ENCODE measurements at regions not wholly inside any gene's neighbourhood (a gene's known extent, or its start where the extent isn't known, plus 50 kb on each side); places are given as distances from the start of the nearest gene placed in this dataset.
"Not testable (repeated sequence)": the region's sequence is repeated elsewhere in the genome, so short reads cannot be mapped to it uniquely, and the experiment has no call there.

DNA sequence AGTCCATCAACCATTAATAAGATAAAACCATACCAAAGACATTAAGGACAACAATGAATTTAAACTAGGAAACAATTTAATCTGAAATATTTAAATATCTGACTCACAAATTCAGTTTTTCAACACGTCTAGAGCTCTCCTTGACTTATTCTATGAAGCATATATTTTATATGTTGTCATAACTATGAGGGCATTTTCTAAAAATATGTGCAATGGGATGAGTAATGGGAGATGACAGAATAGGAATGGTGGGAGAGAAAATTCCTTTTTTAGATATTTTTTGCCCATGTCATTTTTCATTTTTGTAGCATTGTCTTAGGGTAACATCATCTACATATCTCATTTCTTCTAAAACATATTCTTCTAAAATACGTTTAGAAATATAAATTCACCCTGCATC lies 79.2 kb upstream of the CDH2 start:
- H3K36me3 ChIP-seq (ENCODE audit: control insufficient read depth, insufficient read depth, low read length) = no peaks in the 10 kb centered on the region
- no peaks in the 10 kb centered on the region for H3K27me3 ChIP-seq (ENCODE audit: control insufficient read depth, insufficient read depth, low read length)
- no peaks in the 10 kb centered on the region for H3K79me2 ChIP-seq (ENCODE audit: control insufficient read depth, insufficient read depth, low read length)
- no peak overlapping the region for H3K4me3 ChIP-seq (replicated peaks in 1 of 4; ENCODE audit: control extremely low read depth in 1 of 4, insufficient read depth in 1 of 4, low read depth in 3 of 4, low read length in 4 of 4)
- no peaks in the 10 kb centered on the region for H3K9me3 ChIP-seq (ENCODE audit: control insufficient read depth, insufficient read depth, low read depth, low read length)
- no peak overlapping the region for H3K27ac ChIP-seq (ENCODE audit: insufficient read depth, low read length)
- H3K4me1 ChIP-seq (ENCODE audit: control insufficient read depth, extremely low read depth, insufficient read depth, low read length) = no peaks in the 10 kb centered on the region
- TF ChIP-seq, protein P1, sequence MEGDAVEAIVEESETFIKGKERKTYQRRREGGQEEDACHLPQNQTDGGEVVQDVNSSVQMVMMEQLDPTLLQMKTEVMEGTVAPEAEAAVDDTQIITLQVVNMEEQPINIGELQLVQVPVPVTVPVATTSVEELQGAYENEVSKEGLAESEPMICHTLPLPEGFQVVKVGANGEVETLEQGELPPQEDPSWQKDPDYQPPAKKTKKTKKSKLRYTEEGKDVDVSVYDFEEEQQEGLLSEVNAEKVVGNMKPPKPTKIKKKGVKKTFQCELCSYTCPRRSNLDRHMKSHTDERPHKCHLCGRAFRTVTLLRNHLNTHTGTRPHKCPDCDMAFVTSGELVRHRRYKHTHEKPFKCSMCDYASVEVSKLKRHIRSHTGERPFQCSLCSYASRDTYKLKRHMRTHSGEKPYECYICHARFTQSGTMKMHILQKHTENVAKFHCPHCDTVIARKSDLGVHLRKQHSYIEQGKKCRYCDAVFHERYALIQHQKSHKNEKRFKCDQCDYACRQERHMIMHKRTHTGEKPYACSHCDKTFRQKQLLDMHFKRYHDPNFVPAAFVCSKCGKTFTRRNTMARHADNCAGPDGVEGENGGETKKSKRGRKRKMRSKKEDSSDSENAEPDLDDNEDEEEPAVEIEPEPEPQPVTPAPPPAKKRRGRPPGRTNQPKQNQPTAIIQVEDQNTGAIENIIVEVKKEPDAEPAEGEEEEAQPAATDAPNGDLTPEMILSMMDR (conservative IDR thresholded peaks at IDR 0.05 in 1 of 2, IDR thresholded peaks at IDR 0.05 in 1 of 2; ENCODE audit: low read depth in 1 of 2, low read length in 2 of 2) = no peak
- no peak overlapping the region for H3K9ac ChIP-seq (ENCODE audit: insufficient read depth, low read length)
- DNase-seq (ENCODE audit: low read depth in 2 of 2) = peak in 1 of 2 donors; percentile 19
- H2AFZ ChIP-seq (ENCODE audit: low read length) = no peak overlapping the region
- H4K20me1 ChIP-seq (ENCODE audit: control insufficient read depth, extremely low read depth, insufficient read depth, low read length) = no peaks in the 10 kb centered on the region
- no peak overlapping the region for H3K4me2 ChIP-seq (ENCODE audit: extremely low read depth, insufficient read depth, low read length)

GRCh38 chr18:28248653-28249052 lies 71.7 kb upstream of the CDH2 start:
- no peaks in the 10 kb centered on the region for H3K27me3 ChIP-seq (ENCODE audit: control insufficient read depth, insufficient read depth, low read length)
- no peak overlapping the region for H3K4me2 ChIP-seq (ENCODE audit: extremely low read depth, insufficient read depth, low read length)
- TF ChIP-seq EZH2 (IDR thresholded peaks at IDR 0.05; ENCODE audit: low read length, missing control alignments) = no peak
- TF ChIP-seq, protein P1 (conservative IDR thresholded peaks at IDR 0.05 in 1 of 2, IDR thresholded peaks at IDR 0.05 in 1 of 2; ENCODE audit: low read depth in 1 of 2, low read length in 2 of 2) = no peak
- no peak for DNase-seq (ENCODE audit: low read depth in 2 of 2)
- no peaks in the 10 kb centered on the region for H3K4me1 ChIP-seq (ENCODE audit: control insufficient read depth, extremely low read depth, insufficient read depth, low read length)
- H3K4me3 ChIP-seq (replicated peaks in 1 of 4; ENCODE audit: control extremely low read depth in 1 of 4, insufficient read depth in 1 of 4, low read depth in 3 of 4, low read length in 4 of 4) = no peak overlapping the region
- no peaks in the 10 kb centered on the region for H3K9me3 ChIP-seq (ENCODE audit: control insufficient read depth, insufficient read depth, low read depth, low read length)
- H3K9ac ChIP-seq (ENCODE audit: insufficient read depth, low read length) = no peak overlapping the region
- no peak overlapping the region for H3K27ac ChIP-seq (ENCODE audit: insufficient read depth, low read length)
- H2AFZ ChIP-seq (ENCODE audit: low read length) = no peak overlapping the region
- no peaks in the 10 kb centered on the region for H3K79me2 ChIP-seq (ENCODE audit: control insufficient read depth, insufficient read depth, low read length)
- H3K36me3 ChIP-seq (ENCODE audit: control insufficient read depth, insufficient read depth, low read length) = no peaks in the 10 kb centered on the region
- H4K20me1 ChIP-seq (ENCODE audit: control insufficient read depth, extremely low read depth, insufficient read depth, low read length) = no peaks in the 10 kb centered on the region

DNA sequence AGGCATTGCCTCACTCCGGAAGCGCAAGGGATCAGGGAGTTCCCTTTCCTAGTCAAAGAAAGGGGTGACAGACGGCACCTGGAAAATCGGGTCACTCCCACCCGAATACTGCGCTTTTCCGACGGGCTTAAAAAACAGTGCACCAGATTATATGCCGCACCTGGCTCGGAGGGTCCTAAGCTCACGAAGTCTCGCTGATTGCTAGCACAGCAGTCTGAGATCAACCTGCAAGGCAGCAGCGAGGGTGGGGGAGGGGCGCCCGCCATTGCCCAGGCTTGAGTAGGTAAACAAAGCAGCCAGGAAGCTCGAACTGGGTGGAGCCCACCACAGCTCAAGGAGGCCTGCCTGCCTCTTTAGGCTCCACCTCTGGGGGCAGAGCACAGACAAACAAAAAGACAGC lies 63.7 kb upstream of the CDH2 start:
- H3K4me3 ChIP-seq (replicated peaks in 1 of 4; ENCODE audit: control extremely low read depth in 1 of 4, insufficient read depth in 1 of 4, low read depth in 3 of 4, low read length in 4 of 4); H2AFZ ChIP-seq (ENCODE audit: low read length); H4K20me1 ChIP-seq (ENCODE audit: control insufficient read depth, extremely low read depth, insufficient read depth, low read length); H3K4me2 ChIP-seq (ENCODE audit: extremely low read depth, insufficient read depth, low read length); H3K27ac ChIP-seq (ENCODE audit: insufficient read depth, low read length); DNase-seq (ENCODE audit: low read depth in 2 of 2); H3K4me1 ChIP-seq (ENCODE audit: control insufficient read depth, extremely low read depth, insufficient read depth, low read length); H3K9ac ChIP-seq (ENCODE audit: insufficient read depth, low read length); H3K27me3 ChIP-seq (ENCODE audit: control insufficient read depth, insufficient read depth, low read length); H3K36me3 ChIP-seq (ENCODE audit: control insufficient read depth, insufficient read depth, low read length); H3K79me2 ChIP-seq (ENCODE audit: control insufficient read depth, insufficient read depth, low read length); H3K9me3 ChIP-seq (ENCODE audit: control insufficient read depth, insufficient read depth, low read depth, low read length): not testable (repeated sequence)

DNA sequence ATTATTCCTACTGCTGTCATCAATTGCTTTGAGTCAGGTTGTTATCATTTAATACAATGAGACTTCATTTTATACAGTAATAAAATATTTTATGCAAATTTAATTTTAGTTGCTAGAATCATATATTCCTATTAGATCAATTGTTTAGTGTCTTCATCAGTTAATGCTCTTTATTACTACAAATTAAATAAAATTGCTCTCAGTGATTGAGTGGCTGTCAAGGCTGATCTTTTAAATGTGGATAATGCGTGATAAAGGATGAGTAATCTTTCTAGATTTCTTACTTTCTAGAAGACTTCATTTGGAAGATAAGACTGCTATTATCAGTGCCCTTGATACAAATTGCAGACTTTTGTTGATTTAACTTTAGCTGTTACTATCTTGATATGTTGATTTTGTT lies 59.6 kb upstream of the CDH2 start:
- no peak overlapping the region for H3K9ac ChIP-seq (ENCODE audit: insufficient read depth, low read length)
- H3K4me1 ChIP-seq (ENCODE audit: control insufficient read depth, extremely low read depth, insufficient read depth, low read length) = no peaks in the 10 kb centered on the region
- DNase-seq (ENCODE audit: low read depth in 2 of 2) = no peak
- no peaks in the 10 kb centered on the region for H3K27me3 ChIP-seq (ENCODE audit: control insufficient read depth, insufficient read depth, low read length)
- H3K36me3 ChIP-seq (ENCODE audit: control insufficient read depth, insufficient read depth, low read length) = no peaks in the 10 kb centered on the region
- no peak overlapping the region for H3K27ac ChIP-seq (ENCODE audit: insufficient read depth, low read length)
- no peak overlapping the region for H2AFZ ChIP-seq (ENCODE audit: low read length)
- no peaks in the 10 kb centered on the region for H3K79me2 ChIP-seq (ENCODE audit: control insufficient read depth, insufficient read depth, low read length)
- H3K4me2 ChIP-seq (ENCODE audit: extremely low read depth, insufficient read depth, low read length) = no peak overlapping the region
- H3K9me3 ChIP-seq (ENCODE audit: control insufficient read depth, insufficient read depth, low read depth, low read length) = no peaks in the 10 kb centered on the region
- H4K20me1 ChIP-seq (ENCODE audit: control insufficient read depth, extremely low read depth, insufficient read depth, low read length) = no peaks in the 10 kb centered on the region
- TF ChIP-seq EZH2 (IDR thresholded peaks at IDR 0.05; ENCODE audit: low read length, missing control alignments) = no peak
- TF ChIP-seq, protein P1 (conservative IDR thresholded peaks at IDR 0.05 in 1 of 2, IDR thresholded peaks at IDR 0.05 in 1 of 2; ENCODE audit: low read depth in 1 of 2, low read length in 2 of 2) = no peak
- H3K4me3 ChIP-seq (replicated peaks in 1 of 4; ENCODE audit: control extremely low read depth in 1 of 4, insufficient read depth in 1 of 4, low read depth in 3 of 4, low read length in 4 of 4) = no peak overlapping the region

Data from fibroblast of lung (primary cell).